ENCODE measurements at regions not wholly inside any gene's neighbourhood (a gene's known extent, or its start where the extent isn't known, plus 50 kb on each side); places are given as distances from the start of the nearest gene placed in this dataset.

DNA sequence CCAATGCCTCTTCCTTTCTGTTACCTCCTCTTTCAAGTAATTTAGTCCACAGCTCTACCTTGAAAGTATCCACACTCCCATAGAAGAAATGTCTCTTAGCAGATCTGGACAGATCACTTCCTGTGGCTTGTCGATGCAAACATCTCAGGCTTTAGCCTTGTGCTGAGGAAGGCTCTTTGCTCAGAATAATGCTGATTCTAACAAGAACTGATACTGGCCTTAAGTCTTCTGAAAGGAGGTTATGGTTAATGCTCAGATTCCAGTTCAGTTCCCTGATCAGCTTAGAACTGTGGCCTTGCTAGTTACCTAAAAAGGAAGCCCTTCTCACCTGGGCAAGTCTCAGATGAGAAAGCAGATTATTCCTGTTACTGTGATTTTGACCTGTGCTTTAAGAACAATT, 230.1 kb upstream of the FAT4 start:
- in situ Hi-C loops (cut with HindIII; ENCODE audit: low sequenced_read_pairs), result no loop called here
- DNase-seq (ENCODE audit: low spot score), result no peak

DNA sequence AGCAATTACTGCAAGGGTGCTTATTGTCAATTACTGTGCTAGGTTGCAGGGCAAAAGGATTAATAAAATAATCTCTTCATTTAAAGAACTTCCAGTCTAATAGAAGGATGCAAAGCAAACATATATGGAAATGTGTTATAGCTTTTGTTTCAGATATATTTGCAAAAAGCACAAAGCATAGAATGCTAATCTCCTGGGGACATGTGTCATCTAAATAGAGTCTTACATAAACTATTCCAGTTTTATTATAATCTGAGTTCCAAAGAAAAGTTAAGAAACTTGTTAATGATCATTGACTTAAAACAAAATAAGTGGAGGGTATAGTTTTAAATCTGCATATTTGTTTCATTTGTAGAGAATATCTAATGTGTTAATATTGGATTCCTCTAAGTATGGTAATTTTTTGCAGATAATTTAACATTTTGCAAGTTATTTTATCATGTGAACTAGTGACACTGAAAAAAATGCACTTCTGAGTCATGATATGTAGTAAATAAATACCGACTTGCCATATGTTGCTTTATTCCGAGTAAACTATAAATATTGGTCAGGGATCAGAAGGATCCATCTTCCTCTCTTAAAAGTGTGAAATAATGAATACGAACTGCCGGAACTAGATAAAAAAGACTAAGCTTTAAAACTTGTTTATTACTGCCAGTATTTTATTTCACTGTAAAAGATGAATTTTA, 231.9 kb upstream of the FAT4 start:
- in situ Hi-C loops (cut with HindIII; ENCODE audit: low sequenced_read_pairs), result no loop called here
- DNase-seq (ENCODE audit: low spot score), result no peak

DNA sequence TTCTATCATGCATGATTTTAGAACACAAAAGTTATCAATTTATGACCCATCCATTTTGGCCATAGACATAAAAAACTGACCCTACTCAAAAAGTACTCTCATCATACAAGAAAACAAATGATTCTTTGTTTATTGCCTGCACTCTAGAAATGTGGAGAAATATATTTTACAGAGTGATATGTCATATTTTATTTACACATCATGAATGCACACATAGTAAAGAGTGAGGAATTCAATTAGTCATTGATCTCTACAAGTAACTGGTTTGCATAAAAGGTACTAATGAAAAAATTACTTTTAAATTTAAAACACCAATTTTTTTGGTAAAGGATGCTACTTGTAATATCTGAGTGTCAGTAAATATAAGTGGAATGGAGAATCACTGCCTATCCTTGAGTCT, 242.5 kb upstream of the FAT4 start:
- in situ Hi-C loops (cut with HindIII; ENCODE audit: low sequenced_read_pairs), result no loop called here

DNA sequence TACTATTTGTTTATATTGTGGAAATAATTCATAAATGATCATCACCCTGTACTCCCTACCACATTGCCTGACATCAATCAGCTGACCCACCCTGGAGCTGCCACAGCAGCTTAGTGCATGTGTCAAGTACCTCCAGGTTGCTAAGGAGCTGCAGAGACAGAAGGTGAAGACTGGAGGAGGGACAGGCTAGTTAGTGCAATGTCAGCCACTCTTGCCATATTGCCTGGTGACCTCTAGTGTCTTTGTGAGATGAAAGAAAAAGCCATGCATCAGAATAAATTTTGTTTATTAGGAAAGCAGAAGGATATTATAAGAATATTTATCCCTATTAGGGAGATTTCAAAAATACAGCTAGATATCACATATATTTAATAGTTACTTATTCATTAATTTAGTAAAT, 243.9 kb upstream of the FAT4 start:
- no peak for DNase-seq (ENCODE audit: low spot score)
- in situ Hi-C loops (cut with HindIII; ENCODE audit: low sequenced_read_pairs), result no loop called here

More for the DNA sequence above, 242.5 kb upstream of the FAT4 start:
- no peak for DNase-seq (ENCODE audit: low spot score)

DNA sequence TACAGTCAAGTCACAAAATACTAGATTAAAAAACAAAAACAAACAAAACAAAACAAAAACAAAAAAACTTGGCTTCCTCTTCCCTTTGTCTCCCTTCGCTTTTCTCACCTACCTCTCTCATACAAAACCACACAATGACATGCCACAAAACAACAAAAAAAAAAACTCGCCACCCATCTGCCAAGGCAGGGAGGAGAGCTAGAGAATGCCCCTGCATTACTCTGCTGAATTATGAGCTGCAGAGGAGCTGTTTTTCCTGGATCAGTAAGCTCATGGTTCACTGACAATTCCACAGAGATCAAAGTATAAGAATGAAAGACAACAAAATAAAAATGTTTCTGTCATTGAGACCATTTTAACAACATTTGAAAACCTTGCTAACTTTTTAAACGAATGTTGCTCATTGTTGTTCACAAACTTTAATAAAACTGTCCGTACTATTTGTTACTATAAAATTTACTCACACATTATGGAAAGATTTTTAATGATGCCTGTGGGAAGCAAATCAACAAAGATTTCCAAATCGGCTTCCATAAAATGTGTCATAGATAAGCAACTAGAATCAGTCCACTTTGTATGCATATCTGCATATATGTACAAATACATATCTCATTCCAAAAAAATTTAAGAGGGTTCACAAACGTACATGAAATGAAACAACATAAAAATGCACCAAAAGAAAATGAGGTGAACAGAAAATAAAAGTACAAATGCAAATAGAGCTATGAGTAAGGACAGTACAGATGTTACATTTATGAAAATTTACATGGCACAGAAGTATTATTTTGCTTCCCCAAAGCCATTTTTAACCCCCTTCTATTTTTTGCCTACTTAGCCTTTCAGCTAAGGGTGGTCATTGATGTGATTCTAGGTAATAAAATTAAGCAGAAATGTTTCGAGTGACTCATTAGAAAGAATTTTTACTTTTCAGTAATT, 252.4 kb upstream of the FAT4 start:
- DNase-seq (ENCODE audit: low spot score), result no peak
- in situ Hi-C loops (cut with HindIII; ENCODE audit: low sequenced_read_pairs), result no loop called here

DNA sequence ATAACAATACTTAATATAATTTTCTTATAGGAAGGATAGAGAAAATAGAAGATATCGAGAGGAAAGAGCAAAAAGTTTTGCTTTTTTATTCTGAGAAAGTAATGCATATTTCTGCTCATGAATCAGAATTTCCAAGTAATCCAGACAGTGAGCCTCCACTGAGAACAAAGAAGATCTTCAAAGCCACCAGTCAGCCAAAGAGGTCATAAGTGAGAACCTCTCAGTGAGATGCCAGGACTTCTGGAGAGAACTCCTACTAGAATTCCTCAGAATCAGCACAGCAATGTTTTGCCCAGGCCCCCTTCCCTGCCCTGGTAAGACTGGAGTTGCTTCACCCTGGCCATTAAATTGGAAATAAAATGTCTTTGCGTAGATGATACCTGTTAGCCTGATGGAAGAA, 254.4 kb upstream of the FAT4 start:
- in situ Hi-C loops (cut with HindIII; ENCODE audit: low sequenced_read_pairs), result no loop called here

DNA sequence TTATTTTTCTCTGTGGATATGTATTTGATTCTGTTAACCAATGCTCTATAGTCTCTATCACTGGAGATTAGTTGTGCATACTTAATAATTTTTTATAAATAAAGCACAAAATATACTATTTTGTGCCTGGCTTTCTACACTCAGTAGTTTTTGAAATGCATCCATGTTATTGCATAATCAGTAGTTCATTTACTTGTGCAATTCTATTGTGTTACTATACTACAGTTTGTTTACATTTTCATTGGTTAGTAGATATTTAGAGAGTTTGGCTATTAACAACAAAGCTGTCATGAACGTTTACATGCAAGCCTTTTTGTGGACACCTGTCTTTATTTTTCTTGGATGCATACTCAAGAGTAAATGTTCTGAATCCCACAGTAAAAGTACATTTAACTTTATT, 265.0 kb upstream of the FAT4 start:
- no peak for DNase-seq (ENCODE audit: low spot score)

More for the DNA sequence above, 254.4 kb upstream of the FAT4 start:
- DNase-seq (ENCODE audit: low spot score), result no peak

DNA sequence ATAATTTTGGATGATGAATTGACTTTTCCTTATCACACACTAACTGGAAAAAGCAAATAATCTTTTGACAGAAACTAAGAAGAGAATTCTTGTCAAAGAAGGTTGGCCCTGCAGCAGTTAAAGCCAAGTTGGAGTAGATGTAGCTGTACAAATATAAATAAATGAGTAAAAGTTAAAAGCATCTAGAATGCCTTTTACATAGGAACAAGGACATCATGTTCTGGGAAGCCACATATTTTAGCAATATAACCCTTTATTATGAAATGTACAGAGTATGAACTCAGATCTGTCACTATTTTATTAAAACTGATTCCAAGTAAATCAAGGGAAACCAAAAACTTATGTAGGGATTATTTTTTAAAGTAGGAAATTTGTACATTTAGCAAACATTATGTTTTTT, 269.4 kb upstream of the FAT4 start:
- no peak for DNase-seq (ENCODE audit: low spot score)
- in situ Hi-C loops (cut with HindIII; ENCODE audit: low sequenced_read_pairs), result no loop called here

More for the DNA sequence above, 265.0 kb upstream of the FAT4 start:
- in situ Hi-C loops (cut with HindIII; ENCODE audit: low sequenced_read_pairs), result no loop called here

DNA sequence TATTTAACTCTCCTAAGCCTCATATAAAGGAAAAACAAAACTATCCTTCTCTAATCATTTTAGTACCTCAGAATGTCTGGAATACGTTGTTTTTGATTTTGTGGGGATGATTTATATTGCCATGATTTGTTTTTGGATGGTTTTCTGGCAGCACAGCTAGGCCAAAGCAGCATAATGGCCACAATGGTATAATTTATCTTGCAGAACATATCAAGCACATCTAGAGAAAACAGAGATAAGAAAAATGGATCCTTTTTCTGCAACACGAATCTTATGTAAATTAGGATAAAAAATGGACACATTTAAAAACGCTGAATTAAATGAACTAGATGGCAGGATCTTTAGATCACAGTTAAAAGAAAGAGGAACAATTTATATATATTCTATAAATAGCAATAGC, 269.9 kb upstream of the FAT4 start:
- no peak for DNase-seq (ENCODE audit: low spot score)
- in situ Hi-C loops (cut with HindIII; ENCODE audit: low sequenced_read_pairs), result no loop called here

DNA sequence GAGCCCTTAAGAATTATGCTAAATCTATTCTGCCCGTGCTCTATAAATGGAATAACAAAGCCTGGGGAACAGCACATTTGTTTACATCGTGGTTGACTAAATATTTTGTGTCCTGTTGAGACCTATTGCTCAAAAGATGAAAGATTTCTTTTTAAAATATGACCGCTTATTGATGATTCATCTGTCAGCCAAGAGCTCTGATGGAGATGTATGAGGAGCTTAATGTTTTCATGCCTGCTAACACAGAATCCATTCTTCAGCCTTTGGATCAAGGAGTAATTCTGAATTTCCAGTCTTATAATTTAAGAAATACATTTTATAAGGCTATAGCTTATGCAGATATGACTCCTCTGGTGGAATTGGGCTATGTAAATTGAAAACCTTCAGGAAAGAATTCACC, 271.3 kb upstream of the FAT4 start:
- in situ Hi-C loops (cut with HindIII; ENCODE audit: low sequenced_read_pairs), result no loop called here
- DNase-seq (ENCODE audit: low spot score), result no peak

DNA sequence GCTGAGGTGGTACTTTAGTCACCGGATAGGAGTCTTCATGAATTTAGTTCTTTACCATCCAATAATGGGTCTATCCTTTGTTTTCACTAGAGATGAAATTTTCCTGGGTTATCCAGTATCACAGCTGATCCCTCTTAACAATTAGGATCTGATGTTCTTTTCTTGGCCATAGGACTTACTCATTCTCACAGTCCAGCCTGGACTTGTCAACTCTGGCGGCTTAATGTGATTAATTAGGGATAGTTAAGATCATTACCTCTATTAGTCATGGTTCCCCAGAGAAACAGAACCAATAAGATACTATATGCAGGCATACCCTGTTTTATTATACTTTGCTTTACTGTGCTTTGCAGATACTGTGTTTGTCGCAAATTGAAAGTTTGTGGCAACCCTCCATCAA, 272.7 kb upstream of the FAT4 start:
- no peak for DNase-seq (ENCODE audit: low spot score)
- in situ Hi-C loops (cut with HindIII; ENCODE audit: low sequenced_read_pairs), result no loop called here

DNA sequence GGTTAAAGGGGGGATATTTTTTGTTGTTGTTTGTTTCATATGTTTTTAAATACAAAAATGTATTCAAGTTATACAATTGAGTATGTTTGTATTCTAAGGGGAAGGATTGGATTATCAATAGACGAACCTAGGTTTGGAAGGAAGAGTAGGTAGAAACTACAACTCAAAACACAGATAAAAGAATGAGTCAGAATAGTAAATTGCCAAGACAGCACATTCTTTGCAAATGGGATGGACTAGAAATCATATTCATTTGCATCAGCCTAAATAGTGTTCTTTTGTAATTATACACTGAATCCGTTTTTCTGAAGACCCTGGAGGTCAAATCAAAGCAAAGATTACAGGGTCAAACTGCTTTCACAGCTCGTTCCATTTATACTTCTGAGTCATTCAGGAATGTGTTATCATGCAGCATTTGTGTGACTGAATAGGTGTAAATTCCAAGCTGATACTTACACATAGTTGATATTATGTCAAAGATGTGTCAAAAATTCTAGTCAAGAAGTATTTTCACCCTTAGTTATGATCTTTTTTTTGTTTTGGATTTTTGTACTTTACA, 273.3 kb upstream of the FAT4 start:
- in situ Hi-C loops (cut with HindIII; ENCODE audit: low sequenced_read_pairs), result no loop called here
- DNase-seq (ENCODE audit: low spot score), result no peak

DNA sequence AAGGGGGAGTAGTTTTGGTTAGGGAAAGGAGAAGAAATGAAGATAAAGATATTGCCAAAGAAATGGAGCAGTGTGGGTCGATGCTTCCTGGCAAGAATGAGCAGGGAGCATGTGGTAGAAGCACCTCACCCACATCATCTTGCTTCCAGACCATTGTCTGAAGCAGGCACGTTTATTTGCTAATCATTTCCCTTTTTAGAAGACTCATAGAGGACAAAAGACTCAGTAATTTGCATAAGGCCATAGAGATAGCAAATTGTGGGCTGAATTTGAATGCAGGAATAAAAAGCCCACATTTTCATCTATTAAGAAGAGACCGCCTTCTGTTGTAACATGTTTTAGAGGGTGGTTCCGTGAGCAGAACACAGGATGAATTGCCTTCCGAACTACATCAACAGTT, 275.2 kb upstream of the FAT4 start:
- no peak for DNase-seq (ENCODE audit: low spot score)
- in situ Hi-C loops (cut with HindIII; ENCODE audit: low sequenced_read_pairs), result no loop called here

DNA sequence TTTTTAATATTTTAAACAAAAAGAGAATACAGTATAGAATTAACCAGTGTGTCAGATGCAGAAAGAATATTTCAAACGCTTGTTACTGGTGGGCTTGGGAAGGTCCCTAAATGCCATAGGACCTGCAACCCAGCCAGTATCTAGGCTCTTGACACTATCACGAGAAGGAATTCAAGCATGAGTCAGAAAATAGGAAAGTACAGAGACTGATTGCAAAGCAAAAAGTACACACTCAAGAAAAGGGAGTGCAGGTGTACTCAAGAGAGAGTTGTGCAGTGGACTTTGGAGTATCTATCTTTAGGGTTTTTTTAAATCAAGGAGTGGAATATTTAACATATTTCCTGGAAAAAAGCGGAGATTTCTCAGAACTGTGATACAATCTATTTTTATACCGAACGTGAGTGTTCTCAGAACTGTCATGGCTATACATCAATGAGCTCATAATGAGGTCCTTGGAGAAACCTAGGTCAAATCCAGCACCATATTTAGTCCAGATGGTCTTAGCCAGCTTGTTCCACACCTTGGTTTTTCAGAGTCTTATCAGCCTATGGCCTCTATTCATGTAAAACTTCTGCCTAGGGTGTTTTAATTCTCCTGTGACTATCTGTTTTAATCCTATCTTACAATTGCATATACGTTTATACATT, 291.8 kb upstream of the FAT4 start:
- DNase-seq (ENCODE audit: low spot score), result no peak
- in situ Hi-C loops (cut with HindIII; ENCODE audit: low sequenced_read_pairs), result no loop called here

DNA sequence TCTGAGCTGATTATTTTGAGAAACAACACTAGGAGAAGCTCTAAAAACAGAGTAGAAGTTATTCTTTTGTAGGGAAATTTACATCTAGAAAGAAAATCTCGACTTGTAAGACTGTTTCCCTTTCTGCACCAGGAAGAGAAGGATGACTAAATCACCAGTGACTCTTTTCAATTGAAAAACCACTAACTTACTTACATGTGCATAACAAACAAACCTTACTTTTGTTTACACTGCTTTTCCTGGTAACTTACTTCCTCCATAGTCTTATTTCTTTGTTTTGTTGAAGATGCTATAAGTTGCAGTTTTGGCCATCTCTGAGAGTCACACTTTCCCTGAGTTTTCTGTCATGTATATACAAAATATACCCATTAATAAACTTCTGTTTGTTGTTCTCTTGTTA, 293.6 kb upstream of the FAT4 start:
- DNase-seq (ENCODE audit: low spot score), result no peak
- in situ Hi-C loops (cut with HindIII; ENCODE audit: low sequenced_read_pairs), result no loop called here

DNA sequence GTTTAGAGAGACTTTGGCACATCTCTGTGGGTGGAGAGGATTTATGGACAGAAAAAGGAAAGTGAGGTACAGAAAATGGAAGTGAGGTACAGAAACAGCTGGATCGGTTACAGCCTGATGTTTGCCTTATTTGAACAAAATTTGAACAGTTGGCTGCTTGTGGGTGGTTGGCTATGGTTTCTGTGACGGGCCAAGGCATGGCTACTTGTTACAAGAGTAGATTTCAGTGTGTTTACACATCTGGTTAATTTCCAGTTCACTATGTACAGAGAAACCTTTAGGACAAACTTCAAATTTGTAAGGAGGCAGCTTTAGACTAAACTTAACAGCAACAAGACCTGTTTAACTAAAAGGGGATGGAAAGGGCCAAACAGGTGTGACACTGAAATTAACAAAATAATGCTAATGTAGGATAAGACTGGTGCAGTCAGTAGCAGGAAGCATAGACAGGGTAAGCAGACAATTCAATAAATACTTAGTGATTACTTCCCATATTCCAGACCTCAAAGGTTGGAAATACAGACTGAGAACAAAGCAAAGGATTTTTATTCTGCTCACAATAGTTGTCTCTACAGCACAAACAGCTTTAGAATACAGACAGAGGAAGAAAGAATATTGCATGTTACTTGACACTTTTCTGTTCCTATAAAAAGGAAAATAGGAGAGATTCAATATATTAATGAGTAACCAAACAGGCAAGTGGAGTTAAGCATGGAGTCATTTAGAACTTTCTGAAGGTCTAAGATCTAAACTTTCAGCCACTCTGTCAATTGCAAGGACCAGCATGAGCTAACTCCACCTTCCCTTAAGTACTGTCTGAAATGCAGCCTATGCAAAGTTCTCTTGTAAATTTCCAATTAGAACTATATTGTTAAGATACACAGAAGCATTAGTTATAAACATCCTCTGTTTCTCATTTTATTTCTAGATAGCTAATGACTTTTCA, 294.4 kb upstream of the FAT4 start:
- in situ Hi-C loops (cut with HindIII; ENCODE audit: low sequenced_read_pairs), result no loop called here
- no peak for DNase-seq (ENCODE audit: low spot score)

DNA sequence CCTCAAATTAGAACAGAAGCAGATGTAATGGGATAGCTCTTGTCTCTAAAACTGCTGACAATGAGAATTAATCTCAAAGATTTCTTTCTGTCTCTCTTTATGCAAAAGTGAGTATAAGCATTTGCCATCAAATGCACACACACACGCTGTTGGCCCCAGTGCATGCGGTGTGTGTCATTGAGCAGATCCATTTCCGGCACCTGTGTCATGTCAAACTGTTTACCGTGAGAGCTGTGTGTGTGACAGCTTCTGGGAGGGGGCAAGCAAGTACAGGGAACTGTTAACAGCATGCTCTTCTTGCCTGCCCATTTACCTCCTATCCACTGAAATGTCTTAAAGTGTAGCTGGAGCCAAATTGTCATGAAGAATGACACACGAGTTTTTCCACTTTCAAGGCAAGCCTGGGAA, 297.9 kb upstream of the FAT4 start:
- in situ Hi-C loops (cut with HindIII; ENCODE audit: low sequenced_read_pairs), result no loop called here

DNA sequence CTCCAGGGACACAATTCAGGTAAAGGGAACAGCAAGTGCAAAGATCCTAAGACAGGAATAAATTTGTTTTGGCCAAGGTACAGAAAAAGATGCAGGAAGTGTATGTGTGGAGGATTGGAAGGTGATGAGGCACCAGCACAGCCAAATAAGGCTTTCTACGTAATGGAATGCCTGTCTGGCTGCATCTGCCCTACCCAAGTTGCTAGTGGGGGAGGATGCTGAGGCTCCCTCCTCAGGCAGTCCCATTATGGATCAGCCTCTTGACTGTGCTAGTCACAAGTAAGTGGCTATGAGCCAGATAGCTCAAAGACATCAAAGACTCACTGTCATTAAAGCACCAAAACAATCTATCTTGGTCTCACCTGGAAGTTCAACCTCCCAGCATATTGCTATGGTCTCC, 300.9 kb upstream of the FAT4 start:
- no peak for DNase-seq (ENCODE audit: low spot score)

More for the DNA sequence above, 297.9 kb upstream of the FAT4 start:
- no peak for DNase-seq (ENCODE audit: low spot score)

DNA sequence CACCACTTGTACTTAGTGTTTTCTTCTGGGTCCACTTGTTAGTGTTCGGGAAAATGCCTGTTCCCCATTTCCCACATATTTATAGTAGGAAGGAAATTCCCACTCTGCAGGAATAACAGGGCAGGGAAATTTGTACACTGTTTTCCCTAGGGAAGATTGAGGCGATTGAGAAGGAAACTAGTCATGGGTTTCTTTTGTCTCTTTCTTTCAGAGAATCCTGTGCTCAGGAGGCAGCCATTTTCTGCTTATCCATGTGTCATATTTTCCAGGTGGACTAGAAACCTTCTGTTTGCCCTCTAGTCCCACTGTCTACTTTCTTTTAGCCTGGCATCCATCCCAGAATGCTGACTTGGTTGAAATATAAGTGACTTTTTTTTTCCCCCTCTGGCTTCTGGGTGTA, 299.1 kb upstream of the ANKRD50 start:
- DNase-seq (ENCODE audit: low spot score), result no peak
- in situ Hi-C loops (cut with HindIII; ENCODE audit: low sequenced_read_pairs), result no loop called here

More for the DNA sequence above, 300.9 kb upstream of the FAT4 start:
- in situ Hi-C loops (cut with HindIII; ENCODE audit: low sequenced_read_pairs), result no loop called here

Data from G401 (cell line).